HG02938 (cell line): ENCODE measurements at regions not wholly inside any gene's neighbourhood (a gene's known extent, or its start where the extent isn't known, plus 50 kb on each side); places are given as distances from the start of the nearest gene placed in this dataset.
A peak's percentile ranks its signal among the peaks of the same experiment; 100 is the strongest.

Experiments used
- ATAC-seq: cut with Tn5 transposase; IDR thresholded peaks from one replicate; pipeline ENCODE4 v1.9.1; 2021; ENCODE audit warnings: mild to moderate bottlenecking, moderate library complexity; ENCODE audit not compliant: unreplicated experiment

GRCh38 chr3:28868897-28869296, 412.0 kb upstream of the RBMS3 start:
- ATAC-seq = no peak

GRCh38 chr3:28877912-28878311, 403.0 kb upstream of the RBMS3 start:
- ATAC-seq = no peak

GRCh38 chr3:28890373-28890772, 390.5 kb upstream of the RBMS3 start:
- ATAC-seq = no peak

- ATAC-seq = no peak
Measured at GRCh38 chr3:28891485-28891884, 389.4 kb upstream of the RBMS3 start.

- no peak for ATAC-seq
Measured at GRCh38 chr3:28900301-28900700, 380.6 kb upstream of the RBMS3 start.

- ATAC-seq = no peak
Measured at GRCh38 chr3:28901018-28901417, 379.9 kb upstream of the RBMS3 start.

GRCh38 chr3:28903171-28903601, 377.7 kb upstream of the RBMS3 start:
- ATAC-seq = no peak

GRCh38 chr3:28905798-28906197, 375.1 kb upstream of the RBMS3 start:
- no peak for ATAC-seq

- no peak for ATAC-seq
Measured at GRCh38 chr3:28906561-28907310, 374.1 kb upstream of the RBMS3 start.

- no peak for ATAC-seq
Measured at GRCh38 chr3:28907616-28908015, 373.3 kb upstream of the RBMS3 start.

- no peak for ATAC-seq
Measured at GRCh38 chr3:28912120-28912885, 368.6 kb upstream of the RBMS3 start.

GRCh38 chr3:28915741-28916500, 364.9 kb upstream of the RBMS3 start:
- no peak for ATAC-seq

- peak; percentile 94 for ATAC-seq
Measured at GRCh38 chr3:28916713-28917499, 364.0 kb upstream of the RBMS3 start.

GRCh38 chr3:28917895-28918475, 362.9 kb upstream of the RBMS3 start:
- ATAC-seq = no peak

GRCh38 chr3:28922376-28922775, 358.5 kb upstream of the RBMS3 start:
- ATAC-seq = no peak

GRCh38 chr3:28923994-28924393, 356.9 kb upstream of the RBMS3 start:
- ATAC-seq = no peak

GRCh38 chr3:28924744-28925360, 356.0 kb upstream of the RBMS3 start:
- ATAC-seq = no peak

- no peak for ATAC-seq
Measured at GRCh38 chr3:28933337-28933736, 347.5 kb upstream of the RBMS3 start.

GRCh38 chr3:28934126-28934813, 346.6 kb upstream of the RBMS3 start:
- peak; percentile 55 for ATAC-seq
